ENCODE measurements at regions not wholly inside any gene's neighbourhood (a gene's known extent, or its start where the extent isn't known, plus 50 kb on each side); places are given as distances from the start of the nearest gene placed in this dataset.

DNA sequence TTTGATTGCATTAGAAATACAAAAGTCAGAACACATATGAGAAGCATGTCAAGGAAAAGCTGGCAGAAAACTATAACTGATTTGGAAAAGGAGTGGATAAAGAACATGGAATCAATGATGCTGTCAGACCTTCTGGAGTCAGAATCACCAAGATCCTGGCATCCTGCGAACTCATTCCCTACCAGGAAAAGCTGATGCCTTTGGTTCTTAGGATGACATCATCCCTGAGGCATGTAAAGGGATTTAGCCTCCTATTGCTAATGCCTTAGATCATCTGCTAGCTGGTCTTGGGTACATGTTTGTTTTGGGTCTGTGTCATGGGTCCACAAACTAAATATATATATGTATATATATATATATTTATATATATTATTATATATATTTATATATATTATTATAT lies 680.7 kb downstream of the EPHA4 start:
- no peak overlapping the region for H3K4me3 ChIP-seq (ENCODE audit: low read length)
- peak; percentile 89 for DNase-seq (ENCODE audit: low read depth)
- TF ChIP-seq, protein P1, sequence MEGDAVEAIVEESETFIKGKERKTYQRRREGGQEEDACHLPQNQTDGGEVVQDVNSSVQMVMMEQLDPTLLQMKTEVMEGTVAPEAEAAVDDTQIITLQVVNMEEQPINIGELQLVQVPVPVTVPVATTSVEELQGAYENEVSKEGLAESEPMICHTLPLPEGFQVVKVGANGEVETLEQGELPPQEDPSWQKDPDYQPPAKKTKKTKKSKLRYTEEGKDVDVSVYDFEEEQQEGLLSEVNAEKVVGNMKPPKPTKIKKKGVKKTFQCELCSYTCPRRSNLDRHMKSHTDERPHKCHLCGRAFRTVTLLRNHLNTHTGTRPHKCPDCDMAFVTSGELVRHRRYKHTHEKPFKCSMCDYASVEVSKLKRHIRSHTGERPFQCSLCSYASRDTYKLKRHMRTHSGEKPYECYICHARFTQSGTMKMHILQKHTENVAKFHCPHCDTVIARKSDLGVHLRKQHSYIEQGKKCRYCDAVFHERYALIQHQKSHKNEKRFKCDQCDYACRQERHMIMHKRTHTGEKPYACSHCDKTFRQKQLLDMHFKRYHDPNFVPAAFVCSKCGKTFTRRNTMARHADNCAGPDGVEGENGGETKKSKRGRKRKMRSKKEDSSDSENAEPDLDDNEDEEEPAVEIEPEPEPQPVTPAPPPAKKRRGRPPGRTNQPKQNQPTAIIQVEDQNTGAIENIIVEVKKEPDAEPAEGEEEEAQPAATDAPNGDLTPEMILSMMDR (conservative IDR thresholded peaks at IDR 0.05; ENCODE audit: low read depth, low read length): no peak

DNA sequence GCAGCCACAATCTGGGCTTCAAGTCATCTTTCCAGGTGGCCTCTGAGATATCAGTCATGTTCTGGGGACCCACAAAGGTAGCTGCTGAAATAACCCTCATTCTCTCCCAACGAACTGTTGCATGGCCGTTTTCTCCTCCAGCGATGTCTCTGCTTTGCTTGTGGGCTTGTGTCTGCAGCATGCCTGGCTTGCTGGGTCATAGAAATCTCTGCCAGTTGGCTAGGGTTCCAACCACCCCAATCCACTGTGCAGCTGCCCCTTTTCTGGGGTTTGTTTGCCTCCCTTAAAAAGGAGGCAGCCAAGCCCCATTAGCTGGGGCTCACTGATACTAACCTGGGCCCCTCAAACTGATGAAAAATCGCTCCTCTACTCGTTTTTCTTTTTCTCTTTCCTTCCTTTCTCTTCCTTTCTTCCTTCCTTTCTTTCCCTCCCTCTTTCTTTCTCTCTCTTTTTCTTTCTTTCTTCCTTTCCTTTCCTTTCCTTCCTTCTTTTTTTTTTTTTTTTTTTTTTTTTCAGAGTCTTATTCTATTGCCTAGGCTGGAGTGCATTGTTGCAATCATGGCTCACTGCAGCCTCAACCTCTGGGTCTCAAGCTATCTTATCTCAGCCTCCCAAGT lies 680.0 kb downstream of the EPHA4 start:
- H3K4me3 ChIP-seq (ENCODE audit: low read length): no peak overlapping the region
- DNase-seq (ENCODE audit: low read depth): no peak
- TF ChIP-seq, protein P1 (conservative IDR thresholded peaks at IDR 0.05; ENCODE audit: low read depth, low read length): no peak

DNA sequence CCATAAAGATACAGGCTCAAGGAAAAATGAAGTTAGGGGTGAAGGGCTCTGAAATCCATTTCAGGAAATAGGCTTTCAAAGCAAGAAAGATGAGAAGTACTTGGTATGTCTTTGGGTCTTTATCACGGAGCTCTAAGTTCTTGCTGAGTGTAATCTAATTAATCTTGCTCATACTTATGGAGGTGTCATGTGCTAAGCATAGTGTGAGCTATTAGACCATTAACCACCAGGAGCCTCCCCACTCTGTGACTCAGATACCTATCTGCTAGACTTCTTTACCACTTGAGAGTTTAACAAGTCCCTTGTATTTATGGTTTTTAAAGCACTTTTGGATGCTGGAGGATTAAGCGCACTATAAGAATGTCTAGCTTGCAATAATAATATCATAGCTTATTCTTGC lies 678.7 kb downstream of the EPHA4 start:
- TF ChIP-seq, protein P1 (conservative IDR thresholded peaks at IDR 0.05; ENCODE audit: low read depth, low read length): peak; percentile 29
- DNase-seq (ENCODE audit: low read depth): peak; percentile 88
- H3K4me3 ChIP-seq (ENCODE audit: low read length): no peak overlapping the region

DNA sequence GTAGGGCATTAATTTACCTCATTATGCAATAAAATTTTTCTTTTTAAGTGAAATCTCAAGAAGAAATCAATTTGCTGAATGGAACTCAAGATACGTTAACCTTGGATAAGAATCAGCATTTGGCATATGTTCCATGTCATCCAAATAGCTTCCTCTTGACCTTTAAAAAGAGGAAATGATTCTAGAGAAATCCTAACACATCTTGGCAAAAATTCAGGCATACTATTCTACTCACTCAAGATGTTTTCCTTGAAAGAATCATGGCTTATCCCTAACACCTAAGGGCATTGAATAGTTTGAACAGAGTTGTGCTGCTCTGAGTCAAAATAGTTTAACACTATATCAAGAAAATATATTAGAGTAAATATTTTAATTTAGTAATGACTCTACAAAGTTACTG lies 678.0 kb downstream of the EPHA4 start:
- TF ChIP-seq, protein P1 (conservative IDR thresholded peaks at IDR 0.05; ENCODE audit: low read depth, low read length): no peak
- DNase-seq (ENCODE audit: low read depth): no peak
- H3K4me3 ChIP-seq (ENCODE audit: low read length): no peak overlapping the region

DNA sequence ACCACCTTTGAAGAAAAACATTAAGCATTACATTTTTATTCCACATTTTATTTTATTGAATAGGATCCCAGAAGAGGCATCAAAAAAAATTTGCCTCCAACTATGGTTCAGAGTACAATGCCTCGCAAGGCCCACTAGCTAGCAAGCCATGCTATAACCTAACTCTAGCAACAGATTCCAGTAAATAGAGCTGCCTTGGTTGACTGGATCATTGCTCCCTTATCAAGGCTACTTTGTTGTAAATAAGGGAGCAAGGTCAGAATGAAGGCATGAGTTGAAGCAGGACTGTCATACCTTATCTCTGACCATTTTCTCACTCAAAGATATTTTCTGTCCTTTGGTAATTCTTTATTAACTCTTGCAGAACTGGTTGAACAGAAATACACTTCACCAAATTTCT lies 672.6 kb downstream of the EPHA4 start:
- TF ChIP-seq, protein P1 (conservative IDR thresholded peaks at IDR 0.05; ENCODE audit: low read depth, low read length): no peak
- DNase-seq (ENCODE audit: low read depth): no peak
- H3K4me3 ChIP-seq (ENCODE audit: low read length): no peak overlapping the region

DNA sequence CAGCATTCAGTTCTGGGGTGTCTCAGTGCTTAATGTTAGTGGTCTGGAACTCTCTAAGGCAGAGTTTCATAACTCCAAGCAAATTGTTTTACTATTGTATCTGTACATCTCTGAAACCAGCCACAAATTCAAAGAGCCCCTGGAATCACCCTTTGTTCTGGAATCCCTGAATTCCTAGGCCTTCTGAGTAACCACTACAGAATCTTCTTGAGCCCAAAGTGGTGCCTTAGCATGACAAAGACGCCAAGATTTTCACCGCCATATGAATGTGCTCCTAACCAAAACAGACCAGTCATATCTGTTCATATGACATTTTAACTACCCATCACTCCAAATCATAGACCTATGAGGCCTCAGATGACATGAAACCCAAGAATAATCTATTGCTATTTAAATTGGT lies 668.1 kb downstream of the EPHA4 start:
- H3K4me3 ChIP-seq (ENCODE audit: low read length): no peak overlapping the region
- no peak for DNase-seq (ENCODE audit: low read depth)
- TF ChIP-seq, protein P1 (conservative IDR thresholded peaks at IDR 0.05; ENCODE audit: low read depth, low read length): no peak

DNA sequence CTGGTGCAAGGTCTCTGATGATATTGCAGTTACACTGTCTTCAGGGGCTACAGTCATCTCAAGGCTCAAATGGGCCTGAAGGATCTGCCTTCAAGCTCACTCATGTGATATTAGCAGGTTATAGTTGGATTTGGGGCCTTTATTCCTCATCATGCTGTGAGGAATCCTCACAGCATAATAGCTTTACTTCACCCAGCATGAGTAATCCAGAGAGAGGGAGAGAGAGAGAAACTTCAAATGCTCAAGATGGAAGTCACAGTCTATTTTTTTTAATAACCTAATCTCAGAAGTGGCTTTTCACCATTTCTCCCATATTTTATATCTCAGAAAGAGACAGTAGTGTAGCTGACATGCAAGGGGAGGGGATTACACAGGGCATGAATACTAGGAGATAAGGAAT lies 658.7 kb downstream of the EPHA4 start:
- H3K4me3 ChIP-seq (ENCODE audit: low read length): no peak overlapping the region
- TF ChIP-seq, protein P1 (conservative IDR thresholded peaks at IDR 0.05; ENCODE audit: low read depth, low read length): no peak
- DNase-seq (ENCODE audit: low read depth): no peak
